ENCODE measurements at regions not wholly inside any gene's neighbourhood (a gene's known extent, or its start where the extent isn't known, plus 50 kb on each side); places are given as distances from the start of the nearest gene placed in this dataset.

DNA sequence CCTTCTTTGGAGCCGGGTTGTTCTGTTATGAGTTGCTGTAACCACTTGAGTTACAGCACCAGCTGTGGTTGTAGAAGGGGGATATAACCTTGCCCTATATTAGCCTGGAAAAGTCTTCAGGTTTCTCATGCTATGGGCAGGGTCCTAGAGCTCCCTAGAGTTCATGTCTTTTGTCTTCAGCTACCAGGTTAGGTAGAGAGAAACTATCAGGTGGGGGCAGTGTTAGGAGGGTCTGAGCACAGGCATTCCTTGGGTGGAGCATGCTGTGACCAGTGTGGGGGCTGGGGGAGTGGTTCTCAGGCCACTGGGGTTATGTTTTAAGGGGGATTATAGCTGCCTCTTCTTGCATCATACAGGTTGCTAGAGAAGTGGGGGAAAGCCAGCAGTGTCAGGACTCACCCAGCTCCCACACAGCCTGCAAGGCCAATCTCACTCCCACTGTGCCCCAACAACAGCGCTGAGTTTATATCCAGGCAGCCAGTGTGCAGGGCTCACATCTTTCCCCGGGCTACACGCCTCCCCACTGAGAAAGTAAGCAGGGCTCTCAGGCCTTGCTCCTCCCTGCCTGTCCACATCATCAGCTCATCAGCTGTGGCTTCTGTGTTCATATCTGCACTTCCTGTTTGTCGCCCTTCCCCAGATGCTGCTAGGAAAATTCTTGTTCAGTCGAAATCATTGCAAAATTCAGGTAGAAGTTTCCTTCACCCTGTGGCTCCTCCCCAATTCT, 133.8 kb upstream of the NRXN1 start:
- TF ChIP-seq TAF1 (IDR thresholded peaks at IDR 0.05; ENCODE audit: borderline replicate concordance, insufficient read depth, low read length), result no peak
- TF ChIP-seq, protein P1, sequence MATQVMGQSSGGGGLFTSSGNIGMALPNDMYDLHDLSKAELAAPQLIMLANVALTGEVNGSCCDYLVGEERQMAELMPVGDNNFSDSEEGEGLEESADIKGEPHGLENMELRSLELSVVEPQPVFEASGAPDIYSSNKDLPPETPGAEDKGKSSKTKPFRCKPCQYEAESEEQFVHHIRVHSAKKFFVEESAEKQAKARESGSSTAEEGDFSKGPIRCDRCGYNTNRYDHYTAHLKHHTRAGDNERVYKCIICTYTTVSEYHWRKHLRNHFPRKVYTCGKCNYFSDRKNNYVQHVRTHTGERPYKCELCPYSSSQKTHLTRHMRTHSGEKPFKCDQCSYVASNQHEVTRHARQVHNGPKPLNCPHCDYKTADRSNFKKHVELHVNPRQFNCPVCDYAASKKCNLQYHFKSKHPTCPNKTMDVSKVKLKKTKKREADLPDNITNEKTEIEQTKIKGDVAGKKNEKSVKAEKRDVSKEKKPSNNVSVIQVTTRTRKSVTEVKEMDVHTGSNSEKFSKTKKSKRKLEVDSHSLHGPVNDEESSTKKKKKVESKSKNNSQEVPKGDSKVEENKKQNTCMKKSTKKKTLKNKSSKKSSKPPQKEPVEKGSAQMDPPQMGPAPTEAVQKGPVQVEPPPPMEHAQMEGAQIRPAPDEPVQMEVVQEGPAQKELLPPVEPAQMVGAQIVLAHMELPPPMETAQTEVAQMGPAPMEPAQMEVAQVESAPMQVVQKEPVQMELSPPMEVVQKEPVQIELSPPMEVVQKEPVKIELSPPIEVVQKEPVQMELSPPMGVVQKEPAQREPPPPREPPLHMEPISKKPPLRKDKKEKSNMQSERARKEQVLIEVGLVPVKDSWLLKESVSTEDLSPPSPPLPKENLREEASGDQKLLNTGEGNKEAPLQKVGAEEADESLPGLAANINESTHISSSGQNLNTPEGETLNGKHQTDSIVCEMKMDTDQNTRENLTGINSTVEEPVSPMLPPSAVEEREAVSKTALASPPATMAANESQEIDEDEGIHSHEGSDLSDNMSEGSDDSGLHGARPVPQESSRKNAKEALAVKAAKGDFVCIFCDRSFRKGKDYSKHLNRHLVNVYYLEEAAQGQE (IDR thresholded peaks at IDR 0.05; ENCODE audit: insufficient read depth in 1 of 2, low read depth in 2 of 2, low read length in 2 of 2), result no peak
- no peak for TF ChIP-seq SIN3A (IDR thresholded peaks at IDR 0.05; ENCODE audit: borderline replicate concordance, insufficient read depth, low read length)
- TF ChIP-seq POLR2AphosphoS5 (IDR thresholded peaks at IDR 0.05; ENCODE audit: low read depth, low read length), result no peak
- no peak for TF ChIP-seq FOXP2 (optimal IDR thresholded peaks at IDR 0.05; ENCODE audit: borderline replicate concordance, extremely low read depth, extremely low read length, insufficient read depth)

DNA sequence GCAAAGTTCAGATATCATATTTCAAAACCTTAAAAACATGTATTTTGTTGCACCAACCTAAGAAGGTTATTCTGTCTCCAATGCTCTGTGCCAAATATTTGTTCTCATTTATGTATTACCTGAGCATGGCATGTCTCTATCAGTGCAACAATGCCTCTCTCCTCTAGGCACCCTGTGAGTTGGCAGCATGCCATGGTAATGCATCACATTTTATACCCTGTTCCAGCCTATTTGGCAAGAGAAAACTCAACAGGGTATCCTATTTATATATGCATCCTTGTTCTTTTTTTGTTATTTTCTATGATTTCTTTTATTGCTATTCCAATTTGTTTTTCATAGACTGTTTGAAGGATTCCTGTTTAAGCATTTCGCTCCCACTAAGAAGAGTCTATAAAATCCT, 126.3 kb upstream of the NRXN1 start:
- TF ChIP-seq POLR2AphosphoS5 (IDR thresholded peaks at IDR 0.05; ENCODE audit: low read depth, low read length) (no peak), FOXP2 (optimal IDR thresholded peaks at IDR 0.05; ENCODE audit: borderline replicate concordance, extremely low read depth, extremely low read length, insufficient read depth) (no peak), TAF1 (IDR thresholded peaks at IDR 0.05; ENCODE audit: borderline replicate concordance, insufficient read depth, low read length) (no peak), SIN3A (IDR thresholded peaks at IDR 0.05; ENCODE audit: borderline replicate concordance, insufficient read depth, low read length) (no peak)
- TF ChIP-seq, protein P1 (IDR thresholded peaks at IDR 0.05; ENCODE audit: insufficient read depth in 1 of 2, low read depth in 2 of 2, low read length in 2 of 2), result no peak

DNA sequence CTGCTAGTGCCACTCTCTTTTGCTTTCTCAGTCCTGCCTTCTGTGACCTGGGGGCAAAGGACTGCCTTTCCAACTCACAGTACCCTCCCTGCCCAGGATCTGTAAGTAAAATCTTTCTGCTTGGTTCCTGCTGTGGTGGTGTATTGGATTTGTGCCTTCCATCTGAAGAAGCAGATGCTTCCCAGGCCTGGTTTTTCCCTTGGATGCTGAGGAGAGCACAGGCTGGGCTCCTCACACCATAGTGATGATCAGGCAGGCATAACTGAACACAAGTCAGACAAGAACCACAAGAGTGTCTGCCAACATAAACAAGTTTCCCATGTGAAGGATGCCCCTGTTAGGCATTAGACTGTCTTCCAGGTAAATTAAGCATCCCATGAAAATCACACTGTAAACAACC, 121.3 kb upstream of the NRXN1 start:
- TF ChIP-seq, protein P1 (IDR thresholded peaks at IDR 0.05; ENCODE audit: insufficient read depth in 1 of 2, low read depth in 2 of 2, low read length in 2 of 2), result no peak
- TF ChIP-seq SIN3A (IDR thresholded peaks at IDR 0.05; ENCODE audit: borderline replicate concordance, insufficient read depth, low read length) (no peak), POLR2AphosphoS5 (IDR thresholded peaks at IDR 0.05; ENCODE audit: low read depth, low read length) (no peak)

DNA sequence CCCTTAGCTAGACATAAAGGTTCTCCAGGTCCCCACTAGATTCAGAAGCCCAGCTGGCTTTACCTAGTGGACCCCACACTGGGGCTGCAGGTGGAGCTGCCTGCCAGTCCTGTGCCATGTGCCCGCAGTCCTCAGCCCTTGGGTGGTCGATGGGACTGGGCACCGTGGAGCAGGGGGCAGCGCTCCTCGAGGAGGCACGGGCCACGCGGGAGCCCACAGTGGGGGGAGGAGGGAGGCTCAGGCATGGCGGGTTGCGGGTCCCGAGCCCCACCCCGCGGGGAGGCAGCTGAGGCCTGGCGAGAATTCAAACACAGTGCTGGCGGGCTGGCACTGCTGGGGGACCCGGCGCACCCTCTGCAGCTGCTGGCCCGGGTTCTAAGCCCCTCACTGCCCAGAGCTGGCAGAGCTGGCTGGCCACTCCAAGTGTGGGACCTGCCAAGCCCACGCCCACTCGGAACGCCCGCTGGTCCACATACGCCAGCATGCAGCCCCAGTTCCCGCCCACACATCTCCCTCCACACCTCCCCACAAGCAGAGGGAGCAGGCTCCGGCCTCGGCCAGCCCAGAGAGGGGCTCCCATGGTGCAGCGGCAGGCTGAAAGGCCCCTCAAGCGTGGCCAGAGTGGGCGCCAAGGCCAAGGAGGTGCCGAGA, 119.7 kb upstream of the NRXN1 start:
- TF ChIP-seq SIN3A (IDR thresholded peaks at IDR 0.05; ENCODE audit: borderline replicate concordance, insufficient read depth, low read length) (no peak), TAF1 (IDR thresholded peaks at IDR 0.05; ENCODE audit: borderline replicate concordance, insufficient read depth, low read length) (no peak), FOXP2 (optimal IDR thresholded peaks at IDR 0.05; ENCODE audit: borderline replicate concordance, extremely low read depth, extremely low read length, insufficient read depth) (no peak), POLR2AphosphoS5 (IDR thresholded peaks at IDR 0.05; ENCODE audit: low read depth, low read length) (no peak)
- TF ChIP-seq, protein P1 (IDR thresholded peaks at IDR 0.05; ENCODE audit: insufficient read depth in 1 of 2, low read depth in 2 of 2, low read length in 2 of 2), result no peak

Data from PFSK-1 (cell line).